Fibroblast of the aortic adventitia (primary cell): ENCODE measurements at regions not wholly inside any gene's neighbourhood (a gene's known extent, or its start where the extent isn't known, plus 50 kb on each side); places are given as distances from the start of the nearest gene placed in this dataset.
A peak's percentile ranks its signal among the peaks of the same experiment; 100 is the strongest.

Experiments
- DNase-seq: peaks from one replicate; pipeline ENCODE4 v3.0.0-alpha.2; 2010; ENCODE audit warnings: low read depth
- H3K4me3 ChIP-seq: 2 replicates; pipeline ENCODE4 v1.5.1; 2011; ENCODE audit warnings: low read depth, mild to moderate bottlenecking, control low read depth, low read length, moderate library complexity
- TF ChIP-seq, protein P1 (sequence below): IDR thresholded peaks from 2 replicates; pipeline ENCODE4 v1.5.1; 2011; ENCODE audit warnings: mild to moderate bottlenecking, low read length, control low read depth, inconsistent platforms; ENCODE audit not compliant: insufficient read depth

GRCh38 chr2:238642973-238643372, 204.9 kb upstream of the TWIST2 start:
- TF ChIP-seq, protein P1, sequence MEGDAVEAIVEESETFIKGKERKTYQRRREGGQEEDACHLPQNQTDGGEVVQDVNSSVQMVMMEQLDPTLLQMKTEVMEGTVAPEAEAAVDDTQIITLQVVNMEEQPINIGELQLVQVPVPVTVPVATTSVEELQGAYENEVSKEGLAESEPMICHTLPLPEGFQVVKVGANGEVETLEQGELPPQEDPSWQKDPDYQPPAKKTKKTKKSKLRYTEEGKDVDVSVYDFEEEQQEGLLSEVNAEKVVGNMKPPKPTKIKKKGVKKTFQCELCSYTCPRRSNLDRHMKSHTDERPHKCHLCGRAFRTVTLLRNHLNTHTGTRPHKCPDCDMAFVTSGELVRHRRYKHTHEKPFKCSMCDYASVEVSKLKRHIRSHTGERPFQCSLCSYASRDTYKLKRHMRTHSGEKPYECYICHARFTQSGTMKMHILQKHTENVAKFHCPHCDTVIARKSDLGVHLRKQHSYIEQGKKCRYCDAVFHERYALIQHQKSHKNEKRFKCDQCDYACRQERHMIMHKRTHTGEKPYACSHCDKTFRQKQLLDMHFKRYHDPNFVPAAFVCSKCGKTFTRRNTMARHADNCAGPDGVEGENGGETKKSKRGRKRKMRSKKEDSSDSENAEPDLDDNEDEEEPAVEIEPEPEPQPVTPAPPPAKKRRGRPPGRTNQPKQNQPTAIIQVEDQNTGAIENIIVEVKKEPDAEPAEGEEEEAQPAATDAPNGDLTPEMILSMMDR = no peak
- no peak overlapping the region for H3K4me3 ChIP-seq
- DNase-seq = no peak

DNA sequence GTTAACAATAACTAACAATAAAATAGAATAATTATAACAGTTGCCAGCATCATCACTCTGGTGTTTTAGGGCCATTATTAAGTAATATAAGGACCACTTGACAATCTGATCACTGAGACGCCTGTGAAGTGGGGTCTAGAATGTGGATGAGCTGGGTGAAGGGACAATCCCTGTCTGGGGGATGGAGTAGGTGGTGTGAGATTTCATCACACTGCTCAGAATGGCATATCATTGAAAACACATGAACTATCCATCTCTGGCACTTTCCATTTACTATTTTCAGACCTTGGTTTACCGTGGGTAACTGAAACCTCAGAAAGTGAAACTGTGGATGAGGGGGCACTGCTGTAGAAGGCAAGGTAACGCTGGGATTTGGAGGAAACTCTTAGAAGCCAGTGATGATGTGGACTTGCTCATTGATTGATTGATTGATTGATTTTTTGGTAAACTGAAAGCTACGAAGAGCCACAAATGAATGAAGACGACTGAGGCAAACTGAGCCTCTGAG, 204.4 kb upstream of the TWIST2 start:
- no peak for DNase-seq
- H3K4me3 ChIP-seq = no peak overlapping the region
- TF ChIP-seq, protein P1 = no peak

GRCh38 chr2:238644095-238645081, 203.5 kb upstream of the TWIST2 start:
- TF ChIP-seq, protein P1 = no peak
- peak; percentile 97 for DNase-seq
- no peak overlapping the region for H3K4me3 ChIP-seq

DNA sequence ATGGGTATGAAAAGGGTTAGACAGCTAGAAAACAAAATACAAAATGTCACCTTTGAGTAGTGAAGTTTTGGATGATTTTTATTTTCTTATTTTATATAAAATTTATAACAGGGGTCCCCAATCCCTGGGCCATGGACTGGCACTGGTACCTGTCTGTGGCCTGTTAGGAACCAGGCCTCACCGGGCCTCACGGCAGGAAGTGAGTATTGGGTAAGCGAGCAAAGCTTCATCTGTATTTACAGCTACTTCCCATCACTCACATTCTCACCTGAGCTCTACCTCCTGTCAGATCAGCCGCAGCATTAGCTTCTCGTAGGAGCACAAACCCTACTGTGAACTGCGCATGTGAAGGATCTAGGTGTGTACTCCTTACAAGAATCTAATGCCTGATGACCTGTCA, 202.8 kb upstream of the TWIST2 start:
- no peak overlapping the region for H3K4me3 ChIP-seq
- DNase-seq = no peak
- TF ChIP-seq, protein P1 = no peak

DNA sequence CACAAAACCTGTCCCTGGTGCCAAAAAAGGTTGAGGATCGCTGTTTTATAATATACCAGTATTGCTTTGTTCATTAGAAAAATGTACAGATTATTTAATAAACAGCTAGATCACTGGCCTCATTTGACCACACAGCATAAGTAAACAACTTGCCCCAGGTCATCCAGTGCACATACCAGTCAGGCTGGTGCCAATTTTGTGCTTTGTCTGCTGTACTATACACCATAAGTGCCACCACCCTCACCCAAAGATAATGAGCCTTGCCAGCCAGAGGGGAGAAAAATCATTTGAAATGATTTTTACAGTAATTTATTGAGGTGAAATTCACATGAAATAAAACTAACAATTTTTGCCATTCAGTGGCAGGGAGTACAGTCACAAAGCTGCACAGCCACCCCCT, 202.2 kb upstream of the TWIST2 start:
- no peak for DNase-seq
- TF ChIP-seq, protein P1 = no peak
- no peak overlapping the region for H3K4me3 ChIP-seq

- no peak overlapping the region for H3K4me3 ChIP-seq
- peak; percentile 19 for DNase-seq
- TF ChIP-seq, protein P1 = no peak
Measured at GRCh38 chr2:238646281-238646680, 201.6 kb upstream of the TWIST2 start.
